Glutamatergic neuron (in vitro differentiated cells): ENCODE measurements at regions not wholly inside any gene's neighbourhood (a gene's known extent, or its start where the extent isn't known, plus 50 kb on each side); places are given as distances from the start of the nearest gene placed in this dataset.

Source experiments
- DNase-seq: peaks from one replicate; pipeline ENCODE4 v3.0.0; 2022
- H3K27ac Mint-ChIP-seq: one replicate; pipeline ENCODE4 v1.8.0; 2020; ENCODE audit warnings: mild to moderate bottlenecking, mixed read lengths, inconsistent platforms; ENCODE audit not compliant: unreplicated experiment
- H3K27me3 Mint-ChIP-seq: one replicate; pipeline ENCODE4 v1.8.0; 2020; ENCODE audit warnings: mild to moderate bottlenecking, moderate library complexity, mixed read lengths, inconsistent platforms; ENCODE audit not compliant: unreplicated experiment
- H3K36me3 Mint-ChIP-seq: one replicate; pipeline ENCODE4 v1.8.0; 2020; ENCODE audit warnings: mild to moderate bottlenecking, mixed read lengths, inconsistent platforms; ENCODE audit not compliant: unreplicated experiment
- H3K4me1 Mint-ChIP-seq: one replicate; pipeline ENCODE4 v1.8.0; 2020; ENCODE audit warnings: mild to moderate bottlenecking, low read depth, mixed read lengths, inconsistent platforms; ENCODE audit not compliant: unreplicated experiment
- H3K4me3 Mint-ChIP-seq: one replicate; pipeline ENCODE4 v1.8.0; 2020; ENCODE audit warnings: mild to moderate bottlenecking, mixed read lengths, inconsistent platforms; ENCODE audit not compliant: unreplicated experiment
- H3K9me3 Mint-ChIP-seq: one replicate; pipeline ENCODE4 v1.8.0; 2020; ENCODE audit warnings: mild to moderate bottlenecking, moderate library complexity, mixed read lengths, inconsistent platforms; ENCODE audit not compliant: unreplicated experiment
- CTCF ChIP-seq: fragments of 200-600 bp; sonication (generic); IDR thresholded peaks from one replicate; pipeline ENCODE4 v1.5.0; 2021; ENCODE audit not compliant: partially characterized antibody, unreplicated experiment

- DNase-seq: no peak
- no peaks in the 10 kb centered on the region for H3K27me3 Mint-ChIP-seq
- TF ChIP-seq CTCF: no peak
- H3K27ac Mint-ChIP-seq: no peak overlapping the region
- no peaks in the 10 kb centered on the region for H3K36me3 Mint-ChIP-seq
- no peaks in the 10 kb centered on the region for H3K9me3 Mint-ChIP-seq
- no peak overlapping the region for H3K4me3 Mint-ChIP-seq
- H3K4me1 Mint-ChIP-seq: no peaks in the 10 kb centered on the region
Measured at GRCh38 chr4:62461961-62462360, 1261.8 kb downstream of the ADGRL3 start.

- Mint-ChIP-seq H3K36me3 (no peaks in the 10 kb centered on the region), H3K27ac (no peak overlapping the region), H3K4me1 (no peaks in the 10 kb centered on the region), H3K4me3 (no peak overlapping the region), H3K9me3 (no peaks in the 10 kb centered on the region), H3K27me3 (no peaks in the 10 kb centered on the region)
- DNase-seq: no peak
- TF ChIP-seq CTCF: no peak
Measured at GRCh38 chr4:62460329-62460728, 1260.2 kb downstream of the ADGRL3 start.

GRCh38 chr4:62457356-62457755 is 1257.2 kb downstream of the ADGRL3 start:
- no peak for TF ChIP-seq CTCF
- H3K27ac Mint-ChIP-seq: no peak overlapping the region

GRCh38 chr4:62455871-62456270 is 1255.7 kb downstream of the ADGRL3 start:
- Mint-ChIP-seq H3K9me3 (no peaks in the 10 kb centered on the region), H3K27ac (no peak overlapping the region), H3K4me3 (no peak overlapping the region), H3K36me3 (no peaks in the 10 kb centered on the region), H3K4me1 (no peaks in the 10 kb centered on the region), H3K27me3 (no peaks in the 10 kb centered on the region)
- no peak for DNase-seq
- no peak for TF ChIP-seq CTCF

More at GRCh38 chr4:62457356-62457755, 1257.2 kb downstream of the ADGRL3 start:
- Mint-ChIP-seq H3K4me3 (no peak overlapping the region), H3K4me1 (no peaks in the 10 kb centered on the region), H3K36me3 (no peaks in the 10 kb centered on the region), H3K9me3 (no peaks in the 10 kb centered on the region), H3K27me3 (no peaks in the 10 kb centered on the region)
- no peak for DNase-seq

- Mint-ChIP-seq H3K27ac (no peak overlapping the region), H3K9me3 (no peaks in the 10 kb centered on the region), H3K27me3 (no peaks in the 10 kb centered on the region), H3K4me3 (no peak overlapping the region), H3K4me1 (no peaks in the 10 kb centered on the region), H3K36me3 (no peaks in the 10 kb centered on the region)
- no peak for DNase-seq
- TF ChIP-seq CTCF: no peak
Measured at GRCh38 chr4:62454535-62454934, 1254.4 kb downstream of the ADGRL3 start.
